ENCODE measurements at regions not wholly inside any gene's neighbourhood (a gene's known extent, or its start where the extent isn't known, plus 50 kb on each side); places are given as distances from the start of the nearest gene placed in this dataset.

- TF ChIP-seq CTCF (IDR thresholded peaks at IDR 0.05): no peak
- no peak for TF ChIP-seq POLR2AphosphoS5 (IDR thresholded peaks at IDR 0.05; ENCODE audit: low read depth, low read length)
Measured at GRCh38 chr4:97105347-97106099, 1037.8 kb downstream of the STPG2 start.

Measured in Panc1 (cell line).